Retinal pigment epithelial cell (primary cell): ENCODE measurements at regions not wholly inside any gene's neighbourhood (a gene's known extent, or its start where the extent isn't known, plus 50 kb on each side); places are given as distances from the start of the nearest gene placed in this dataset.

Source experiments
- DNase-seq: peaks from one replicate; pipeline ENCODE4 v3.0.0-alpha.2; 2010; ENCODE audit warnings: low read depth
- H3K4me3 ChIP-seq: 2 replicates; pipeline ENCODE4 v1.5.1; 2011; ENCODE audit warnings: mild to moderate bottlenecking, low read length, control low read depth, moderate library complexity
- TF ChIP-seq, protein P1 (sequence below): conservative IDR thresholded peaks from 2 replicates; pipeline ENCODE4 v1.5.1; 2011; ENCODE audit warnings: low read depth, low read length, control low read depth, inconsistent platforms

GRCh38 chr3:187966096-187966495 is 187.9 kb upstream of the LPP start:
- TF ChIP-seq, protein P1, sequence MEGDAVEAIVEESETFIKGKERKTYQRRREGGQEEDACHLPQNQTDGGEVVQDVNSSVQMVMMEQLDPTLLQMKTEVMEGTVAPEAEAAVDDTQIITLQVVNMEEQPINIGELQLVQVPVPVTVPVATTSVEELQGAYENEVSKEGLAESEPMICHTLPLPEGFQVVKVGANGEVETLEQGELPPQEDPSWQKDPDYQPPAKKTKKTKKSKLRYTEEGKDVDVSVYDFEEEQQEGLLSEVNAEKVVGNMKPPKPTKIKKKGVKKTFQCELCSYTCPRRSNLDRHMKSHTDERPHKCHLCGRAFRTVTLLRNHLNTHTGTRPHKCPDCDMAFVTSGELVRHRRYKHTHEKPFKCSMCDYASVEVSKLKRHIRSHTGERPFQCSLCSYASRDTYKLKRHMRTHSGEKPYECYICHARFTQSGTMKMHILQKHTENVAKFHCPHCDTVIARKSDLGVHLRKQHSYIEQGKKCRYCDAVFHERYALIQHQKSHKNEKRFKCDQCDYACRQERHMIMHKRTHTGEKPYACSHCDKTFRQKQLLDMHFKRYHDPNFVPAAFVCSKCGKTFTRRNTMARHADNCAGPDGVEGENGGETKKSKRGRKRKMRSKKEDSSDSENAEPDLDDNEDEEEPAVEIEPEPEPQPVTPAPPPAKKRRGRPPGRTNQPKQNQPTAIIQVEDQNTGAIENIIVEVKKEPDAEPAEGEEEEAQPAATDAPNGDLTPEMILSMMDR = no peak

GRCh38 chr3:187966636-187967406 is 187.1 kb upstream of the LPP start:
- TF ChIP-seq, protein P1 = no peak
- DNase-seq = no peak
- H3K4me3 ChIP-seq = no peak overlapping the region

More at GRCh38 chr3:187966096-187966495, 187.9 kb upstream of the LPP start:
- no peak overlapping the region for H3K4me3 ChIP-seq
- DNase-seq = no peak

DNA sequence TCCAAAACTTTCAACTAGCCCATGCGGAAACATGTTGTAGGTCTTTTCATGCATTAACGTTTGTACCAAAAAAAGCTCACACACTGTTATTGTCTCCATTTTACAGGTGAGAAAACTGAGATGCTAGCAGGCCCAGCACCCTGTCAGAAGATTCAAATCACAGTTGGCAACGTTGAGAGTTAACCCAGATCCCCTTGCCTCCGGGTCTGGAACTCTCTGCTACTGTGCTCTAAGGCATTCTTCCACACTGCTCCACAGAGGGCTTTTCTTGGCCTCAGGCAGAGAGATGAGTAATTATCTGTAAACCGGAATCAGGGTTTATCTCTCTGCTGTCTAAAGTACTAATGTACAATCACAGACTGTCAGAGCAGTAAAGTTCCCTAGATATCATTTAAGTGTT is 186.0 kb upstream of the LPP start:
- DNase-seq = no peak
- TF ChIP-seq, protein P1 = no peak
- no peak overlapping the region for H3K4me3 ChIP-seq

DNA sequence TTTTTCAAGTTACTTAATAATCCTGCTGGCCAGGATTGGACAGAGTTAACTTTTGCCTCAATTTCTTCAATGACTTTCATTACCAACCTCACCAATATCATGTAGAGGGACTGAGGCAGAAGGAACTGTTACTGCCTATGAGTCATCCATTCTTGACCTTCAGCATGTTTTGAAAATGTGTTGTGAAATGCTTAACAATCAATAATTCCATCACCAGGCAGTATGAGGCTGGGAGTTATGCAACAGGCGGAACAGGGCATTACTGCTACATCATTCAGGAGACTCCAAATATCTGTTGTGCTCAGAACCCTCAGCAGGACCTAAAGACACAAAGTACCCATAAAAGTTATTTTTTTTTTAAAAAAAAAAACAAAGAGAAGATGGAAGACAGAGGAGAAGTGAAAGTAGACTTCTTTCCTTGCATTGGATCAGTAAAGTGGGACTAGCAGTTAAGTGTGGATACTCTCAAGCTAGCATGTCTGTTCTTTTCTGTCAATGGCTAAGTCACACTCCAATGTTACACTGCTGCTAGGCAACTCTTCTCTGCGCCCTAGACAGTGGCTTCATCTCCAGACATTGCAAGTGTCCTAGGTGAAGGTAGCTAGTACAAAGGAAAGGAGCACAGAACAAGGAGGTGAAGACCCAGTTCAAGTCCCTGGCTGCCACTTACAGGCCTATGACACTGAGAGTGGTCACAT is 184.9 kb upstream of the LPP start:
- TF ChIP-seq, protein P1 = no peak
- no peak overlapping the region for H3K4me3 ChIP-seq
- DNase-seq = no peak

GRCh38 chr3:187969581-187969950 is 184.4 kb upstream of the LPP start:
- TF ChIP-seq, protein P1 = no peak
- H3K4me3 ChIP-seq = no peak overlapping the region
- DNase-seq = no peak

DNA sequence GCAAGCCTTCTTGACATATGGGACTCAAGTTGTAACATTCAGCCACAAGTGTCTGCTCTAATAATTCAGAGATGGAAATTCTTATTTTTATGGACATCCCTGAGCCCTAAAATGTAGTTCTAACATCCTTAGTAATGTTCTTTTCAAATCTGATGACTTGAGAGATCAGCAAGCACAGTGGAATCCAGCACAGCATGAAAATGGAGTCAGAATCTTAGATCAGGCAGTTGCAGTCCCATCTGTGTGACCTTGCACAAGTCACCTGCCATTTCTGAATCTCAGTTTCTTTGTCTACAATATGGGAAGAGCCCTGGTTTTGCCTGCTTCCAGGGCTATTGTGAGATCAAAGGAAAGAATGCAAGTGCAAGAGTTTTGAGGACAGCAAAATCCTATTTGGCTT is 183.9 kb upstream of the LPP start:
- TF ChIP-seq, protein P1 = no peak
- H3K4me3 ChIP-seq = no peak overlapping the region
- DNase-seq = no peak

GRCh38 chr3:187971629-187972028 is 182.3 kb upstream of the LPP start:
- DNase-seq = no peak
- no peak overlapping the region for H3K4me3 ChIP-seq
- TF ChIP-seq, protein P1 = peak; percentile 10
